ENCODE measurements at regions not wholly inside any gene's neighbourhood (a gene's known extent, or its start where the extent isn't known, plus 50 kb on each side); places are given as distances from the start of the nearest gene placed in this dataset.

DNA sequence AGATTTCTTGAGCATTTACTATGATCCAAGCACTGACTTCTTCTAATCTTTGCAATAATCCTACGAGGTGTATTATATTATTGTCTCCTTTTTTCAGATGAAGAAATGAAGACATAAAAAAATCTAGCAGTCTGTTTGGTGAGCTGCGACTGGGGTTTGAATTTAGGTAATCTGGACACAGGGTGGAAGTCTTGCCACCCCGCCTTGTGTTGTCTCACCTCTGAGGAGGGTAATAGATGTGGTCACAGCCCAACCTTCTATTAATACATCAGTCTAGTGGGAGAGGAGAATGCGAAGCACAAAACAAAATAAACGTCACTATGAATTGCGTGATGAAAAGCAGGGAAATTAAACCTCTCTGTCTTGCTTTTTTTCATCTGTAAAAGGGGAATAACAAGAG, 993.9 kb downstream of the VRK1 start:
- in situ Hi-C loops (cut with MboI; ENCODE audit: low sequenced_read_pairs, unreplicated experiment), result no loop called here
- TF ChIP-seq, protein P1, sequence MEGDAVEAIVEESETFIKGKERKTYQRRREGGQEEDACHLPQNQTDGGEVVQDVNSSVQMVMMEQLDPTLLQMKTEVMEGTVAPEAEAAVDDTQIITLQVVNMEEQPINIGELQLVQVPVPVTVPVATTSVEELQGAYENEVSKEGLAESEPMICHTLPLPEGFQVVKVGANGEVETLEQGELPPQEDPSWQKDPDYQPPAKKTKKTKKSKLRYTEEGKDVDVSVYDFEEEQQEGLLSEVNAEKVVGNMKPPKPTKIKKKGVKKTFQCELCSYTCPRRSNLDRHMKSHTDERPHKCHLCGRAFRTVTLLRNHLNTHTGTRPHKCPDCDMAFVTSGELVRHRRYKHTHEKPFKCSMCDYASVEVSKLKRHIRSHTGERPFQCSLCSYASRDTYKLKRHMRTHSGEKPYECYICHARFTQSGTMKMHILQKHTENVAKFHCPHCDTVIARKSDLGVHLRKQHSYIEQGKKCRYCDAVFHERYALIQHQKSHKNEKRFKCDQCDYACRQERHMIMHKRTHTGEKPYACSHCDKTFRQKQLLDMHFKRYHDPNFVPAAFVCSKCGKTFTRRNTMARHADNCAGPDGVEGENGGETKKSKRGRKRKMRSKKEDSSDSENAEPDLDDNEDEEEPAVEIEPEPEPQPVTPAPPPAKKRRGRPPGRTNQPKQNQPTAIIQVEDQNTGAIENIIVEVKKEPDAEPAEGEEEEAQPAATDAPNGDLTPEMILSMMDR (IDR thresholded peaks at IDR 0.05; ENCODE audit: borderline replicate concordance, control extremely low read depth, extremely low read depth, insufficient read depth, missing control alignments), result no peak
- no peak for DNase-seq (ENCODE audit: low spot score)

DNA sequence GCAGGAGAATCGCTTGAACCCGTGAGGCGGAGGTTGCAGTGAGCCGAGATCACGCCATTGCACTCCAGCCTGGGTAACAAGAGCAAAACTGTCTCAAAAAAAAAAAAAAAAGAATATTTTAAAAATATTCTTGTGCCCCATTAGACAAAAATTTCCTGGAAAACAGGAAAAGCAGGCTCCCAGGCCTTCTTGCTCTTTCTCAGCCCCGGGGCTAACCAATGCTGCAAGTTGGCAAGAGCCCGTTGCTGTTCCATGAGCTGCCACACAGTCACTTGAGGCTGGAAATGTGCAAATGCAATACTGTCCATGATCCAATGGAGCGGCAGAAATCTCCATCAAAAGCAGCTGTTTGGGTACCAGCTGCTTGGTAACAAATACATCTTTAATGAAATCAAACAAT, 994.7 kb downstream of the VRK1 start:
- in situ Hi-C loops (cut with MboI; ENCODE audit: low sequenced_read_pairs, unreplicated experiment), result no loop called here
- no peak for DNase-seq (ENCODE audit: low spot score)
- TF ChIP-seq, protein P1 (IDR thresholded peaks at IDR 0.05; ENCODE audit: borderline replicate concordance, control extremely low read depth, extremely low read depth, insufficient read depth, missing control alignments), result no peak

DNA sequence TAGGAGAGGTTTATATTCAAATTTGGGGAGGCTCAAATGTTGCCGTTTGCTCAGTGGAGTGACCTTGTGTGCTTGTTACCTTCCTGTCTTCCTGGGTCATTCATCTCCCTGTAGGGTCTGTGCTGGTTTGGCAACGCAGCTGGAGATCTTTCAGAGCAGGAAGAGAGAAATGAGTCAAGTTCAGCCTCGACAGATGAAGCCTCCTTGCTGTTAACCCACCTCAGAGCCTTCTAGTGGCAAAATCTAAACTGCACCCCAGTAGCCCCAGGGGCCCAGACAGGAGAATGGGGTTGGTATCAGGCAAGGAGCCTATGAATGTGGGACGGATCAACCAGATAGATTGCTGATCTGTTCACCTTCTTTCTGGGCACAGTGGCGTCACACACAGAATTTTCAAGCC, 999.3 kb downstream of the VRK1 start:
- in situ Hi-C loops (cut with MboI; ENCODE audit: low sequenced_read_pairs, unreplicated experiment), result no loop called here
- TF ChIP-seq, protein P1 (IDR thresholded peaks at IDR 0.05; ENCODE audit: borderline replicate concordance, control extremely low read depth, extremely low read depth, insufficient read depth, missing control alignments), result no peak
- DNase-seq (ENCODE audit: low spot score), result no peak

DNA sequence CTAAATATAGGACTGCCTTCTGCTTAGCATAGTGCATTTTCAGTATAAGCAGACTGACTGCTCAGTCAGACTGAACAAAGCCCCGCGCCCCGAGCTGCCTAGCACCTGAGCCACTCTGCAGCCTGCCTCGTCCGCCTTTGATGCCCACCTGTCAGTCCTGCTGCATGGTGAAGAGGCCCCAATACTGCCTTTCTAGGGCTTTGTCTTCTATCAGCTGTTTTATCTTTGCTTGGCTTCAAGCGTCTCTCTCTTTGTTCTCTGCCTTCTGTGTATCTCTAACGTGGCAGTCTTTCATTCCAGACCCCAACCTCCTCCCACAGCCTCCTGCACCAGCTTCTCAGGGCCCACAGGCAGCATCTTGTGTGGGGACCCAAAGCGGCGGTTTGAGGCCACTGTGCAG, 1001.0 kb downstream of the VRK1 start:
- TF ChIP-seq, protein P1 (IDR thresholded peaks at IDR 0.05; ENCODE audit: borderline replicate concordance, control extremely low read depth, extremely low read depth, insufficient read depth, missing control alignments), result no peak
- no peak for DNase-seq (ENCODE audit: low spot score)
- in situ Hi-C loops (cut with MboI; ENCODE audit: low sequenced_read_pairs, unreplicated experiment), result no loop called here

DNA sequence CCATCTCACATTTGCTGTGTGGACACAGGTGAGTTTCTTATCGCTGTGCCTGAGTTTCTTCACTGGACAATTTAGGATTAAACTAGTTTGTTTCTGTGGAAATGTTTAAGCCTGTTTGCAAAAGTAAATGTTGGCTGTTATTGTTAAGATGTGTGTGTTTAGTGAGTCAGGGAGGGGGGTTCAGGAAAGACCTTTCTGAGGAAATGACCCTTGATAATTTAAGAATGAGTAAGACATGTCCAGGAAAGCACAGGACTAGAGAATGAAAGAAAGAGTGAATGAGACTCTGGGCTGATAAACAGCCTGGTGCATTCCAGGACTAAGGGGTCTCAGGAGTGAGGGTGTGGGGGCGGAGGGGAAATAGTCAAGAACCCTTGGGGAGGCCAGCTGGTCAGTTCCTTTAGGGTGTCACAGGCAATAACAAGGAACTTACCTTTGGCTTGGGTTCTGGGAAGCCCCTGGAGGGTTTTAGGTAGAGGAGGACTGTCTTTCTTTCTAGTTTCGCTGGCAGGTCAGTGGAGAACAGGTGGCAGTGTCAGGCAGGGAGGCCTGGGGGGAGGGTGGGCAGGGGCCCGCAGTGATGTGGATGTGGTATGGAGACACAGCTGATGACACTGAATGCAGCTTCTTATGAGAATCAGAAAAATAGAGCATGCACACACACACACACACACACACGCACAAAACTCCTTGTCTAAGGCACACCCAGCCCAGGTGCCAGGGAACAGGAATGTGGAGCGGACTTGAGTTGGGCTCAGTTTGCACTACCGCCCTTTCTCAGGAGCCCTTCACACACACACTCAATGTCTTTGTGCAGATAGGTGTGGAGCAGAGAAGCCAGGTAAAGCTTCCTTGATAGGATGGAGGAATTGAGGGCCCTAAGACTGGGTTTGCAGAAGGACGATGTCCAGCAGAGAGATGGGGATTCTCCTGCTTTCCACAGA, 1005.5 kb downstream of the VRK1 start:
- TF ChIP-seq, protein P1 (IDR thresholded peaks at IDR 0.05; ENCODE audit: borderline replicate concordance, control extremely low read depth, extremely low read depth, insufficient read depth, missing control alignments), result no peak
- no peak for DNase-seq (ENCODE audit: low spot score)

DNA sequence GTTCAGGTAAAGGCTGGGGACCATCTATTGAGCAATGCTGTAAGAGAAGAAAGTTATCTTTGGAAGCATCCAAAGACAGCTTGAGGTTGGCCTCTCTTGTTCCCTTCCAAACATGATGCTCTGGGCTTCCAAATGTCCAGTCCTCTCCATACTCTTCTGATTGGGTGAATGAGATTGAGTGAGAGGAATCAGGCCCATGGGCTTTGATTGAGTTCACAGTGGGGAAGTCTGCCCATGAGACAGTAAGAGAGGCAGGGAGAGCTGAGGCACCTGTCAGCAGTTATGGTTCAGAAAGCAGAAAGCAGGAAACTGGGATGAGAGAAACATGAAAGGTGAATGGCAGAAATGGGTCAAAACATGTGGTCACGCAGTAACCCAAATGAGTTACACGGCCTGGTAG, 1006.9 kb downstream of the VRK1 start:
- in situ Hi-C loops (cut with MboI; ENCODE audit: low sequenced_read_pairs, unreplicated experiment), result no loop called here
- DNase-seq (ENCODE audit: low spot score), result no peak
- TF ChIP-seq, protein P1 (IDR thresholded peaks at IDR 0.05; ENCODE audit: borderline replicate concordance, control extremely low read depth, extremely low read depth, insufficient read depth, missing control alignments), result no peak

More for the DNA sequence above, 1005.5 kb downstream of the VRK1 start:
- in situ Hi-C loops (cut with MboI; ENCODE audit: low sequenced_read_pairs, unreplicated experiment), result no loop called here
